ENCODE measurements at regions not wholly inside any gene's neighbourhood (a gene's known extent, or its start where the extent isn't known, plus 50 kb on each side); places are given as distances from the start of the nearest gene placed in this dataset.

DNA sequence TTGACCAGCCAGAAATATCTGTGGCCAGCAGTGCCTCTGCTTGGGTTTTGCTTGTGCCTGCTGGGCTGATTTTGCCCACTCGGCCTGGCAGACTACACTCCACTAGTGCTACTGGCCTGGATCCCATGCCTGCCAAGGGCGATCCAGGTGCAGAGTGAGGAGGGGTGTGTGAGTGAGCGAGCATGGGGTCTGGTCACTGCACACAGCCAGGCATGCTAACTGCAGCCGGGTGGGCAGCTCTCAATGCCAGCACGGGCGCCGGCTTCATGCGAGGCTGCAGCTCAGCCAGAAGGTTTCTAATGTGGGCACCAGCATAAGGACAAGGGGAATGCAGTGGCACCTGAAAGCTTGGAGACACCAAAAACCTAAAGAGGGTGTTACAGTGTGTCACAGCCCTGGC is 1161.4 kb downstream of the FSTL5 start:
- DNase-seq (ENCODE audit: low read depth in 2 of 2), result no peak

DNA sequence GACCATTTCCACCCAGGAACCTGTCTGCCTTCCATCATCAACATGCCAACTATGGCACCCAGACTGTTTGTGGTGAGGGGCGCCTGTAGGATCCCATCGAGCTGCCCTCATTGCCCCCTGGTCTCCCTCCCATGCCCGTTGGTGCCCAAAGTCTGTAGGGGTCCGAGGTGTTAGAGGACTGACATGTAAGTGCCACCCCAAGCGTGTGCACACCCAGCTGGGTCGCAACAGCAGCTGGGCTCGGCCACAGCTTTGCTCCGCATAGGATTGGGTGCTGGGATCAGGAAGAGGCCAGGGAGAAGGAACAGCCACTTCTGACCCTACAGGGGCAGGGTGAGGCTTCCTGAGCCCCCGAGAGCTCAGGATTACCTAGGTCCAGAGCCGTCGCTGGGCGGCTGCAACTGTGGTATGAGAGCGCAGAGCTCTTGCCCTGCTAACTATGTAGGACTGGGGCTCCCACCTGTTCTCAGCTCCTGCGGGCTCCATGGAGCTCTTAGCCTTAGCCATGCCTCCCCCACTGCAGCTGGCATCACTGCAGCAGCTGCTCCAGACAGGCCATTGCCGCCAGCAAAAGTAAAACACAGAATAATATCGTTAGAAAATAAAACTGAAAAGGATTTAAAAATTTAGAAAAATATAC is 1160.3 kb downstream of the FSTL5 start:
- no peak for DNase-seq (ENCODE audit: low read depth in 2 of 2)

DNA sequence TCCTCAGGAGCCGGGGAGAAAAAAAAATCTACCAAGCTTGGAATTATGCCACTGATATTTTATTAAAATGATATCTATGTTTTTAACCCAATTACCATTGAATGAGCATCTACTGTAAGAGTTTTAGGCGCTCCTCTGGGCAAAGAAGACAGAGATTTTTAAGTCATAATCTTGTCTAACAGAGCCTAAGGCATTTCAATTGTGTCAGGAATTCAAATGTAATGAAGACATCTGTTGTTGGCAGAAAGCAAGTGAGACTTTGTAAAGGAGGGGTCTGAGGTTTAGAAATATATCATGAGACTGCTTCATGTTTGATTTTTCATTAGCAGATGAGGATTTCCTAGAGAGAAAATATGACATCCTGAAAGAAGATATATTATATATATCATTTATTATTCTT is 1158.1 kb downstream of the FSTL5 start:
- DNase-seq (ENCODE audit: low read depth in 2 of 2), result no peak

DNA sequence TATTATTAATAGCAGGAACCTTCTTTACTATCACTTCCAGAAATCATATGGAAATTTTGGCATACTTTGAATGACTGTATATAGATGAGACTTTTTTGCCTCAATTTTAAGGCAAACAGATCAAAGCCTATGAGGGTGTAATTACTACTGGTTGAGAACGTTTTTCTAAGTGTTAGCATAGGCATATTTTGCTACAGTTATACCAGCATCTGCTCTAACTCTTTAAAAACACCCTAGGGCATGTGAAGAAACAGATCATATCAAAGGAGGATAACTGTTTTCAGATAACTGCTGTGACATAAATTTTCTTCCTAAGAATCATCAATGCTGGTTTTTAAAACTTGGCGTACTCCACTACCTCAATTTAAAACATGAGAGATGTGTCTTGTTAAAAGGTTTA is 1155.3 kb downstream of the FSTL5 start:
- DNase-seq (ENCODE audit: low read depth in 2 of 2), result no peak

DNA sequence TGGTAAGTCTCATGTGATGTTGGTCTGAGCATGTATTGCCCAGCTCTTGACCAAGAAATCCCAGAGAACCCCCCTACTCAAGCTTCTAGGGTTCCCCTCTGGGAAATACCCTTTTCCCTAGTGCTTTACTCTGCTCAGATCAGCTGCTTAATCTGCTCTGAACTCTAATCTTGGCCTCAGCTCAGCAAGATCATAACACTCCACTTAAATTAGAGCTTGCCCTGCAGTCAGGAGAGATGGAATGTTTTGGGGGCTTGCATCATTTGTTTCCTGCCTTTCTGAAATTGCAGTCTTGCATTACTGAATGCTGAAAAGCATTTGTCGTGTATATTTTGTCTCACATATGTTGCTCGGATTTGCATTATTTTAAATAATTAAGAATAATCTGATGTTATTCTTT is 1153.6 kb downstream of the FSTL5 start:
- DNase-seq (ENCODE audit: low read depth in 2 of 2), result no peak
